ENCODE measurements at regions not wholly inside any gene's neighbourhood (a gene's known extent, or its start where the extent isn't known, plus 50 kb on each side); places are given as distances from the start of the nearest gene placed in this dataset.

DNA sequence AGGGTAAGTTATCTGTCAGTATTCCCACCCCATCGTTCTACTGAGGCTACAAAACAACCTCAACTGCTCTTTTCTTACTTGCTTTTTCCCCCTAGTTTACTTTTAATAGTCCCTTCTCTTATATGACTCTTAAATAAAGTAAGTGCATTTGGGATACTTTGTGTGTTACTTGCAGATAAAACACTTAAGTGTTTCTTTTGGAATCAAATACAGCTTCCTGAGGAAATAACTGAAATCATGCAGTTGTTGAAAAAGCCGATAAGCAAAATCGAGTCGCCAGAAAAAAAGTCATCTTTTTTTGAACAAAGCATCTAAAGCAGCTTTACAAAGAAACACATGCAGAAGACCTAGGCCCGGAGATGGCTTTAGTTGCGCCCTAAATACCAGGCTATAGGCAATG lies 53.5 kb upstream of the EPB41L4A start:
- Histone ChIP-seq H2AFZ (ENCODE audit: low read depth, low read length) (no peak overlapping the region), H3K36me3 (replicated peaks; ENCODE audit: low read depth, low read length) (no peaks in the 10 kb centered on the region), H4K20me1 (ENCODE audit: insufficient read depth, low read length) (no peaks in the 10 kb centered on the region), H3K4me1 (ENCODE audit: low read length) (no peaks in the 10 kb centered on the region), H3K27ac (ENCODE audit: low read length) (no peak overlapping the region), H3K79me2 (ENCODE audit: low read length) (no peaks in the 10 kb centered on the region), H3K27me3 (ENCODE audit: low read depth, low read length) (no peaks in the 10 kb centered on the region), H3K4me3 (ENCODE audit: low read length) (no peak overlapping the region), H3K9me3 (ENCODE audit: insufficient read depth, low read length) (no peaks in the 10 kb centered on the region), H3K4me2 (ENCODE audit: low read length) (no peak overlapping the region), H3K9ac (ENCODE audit: low read length) (no peak overlapping the region)
- TF ChIP-seq EZH2phosphoT487 (IDR thresholded peaks at IDR 0.05; ENCODE audit: low read depth), result no peak
- TF ChIP-seq, protein P1, sequence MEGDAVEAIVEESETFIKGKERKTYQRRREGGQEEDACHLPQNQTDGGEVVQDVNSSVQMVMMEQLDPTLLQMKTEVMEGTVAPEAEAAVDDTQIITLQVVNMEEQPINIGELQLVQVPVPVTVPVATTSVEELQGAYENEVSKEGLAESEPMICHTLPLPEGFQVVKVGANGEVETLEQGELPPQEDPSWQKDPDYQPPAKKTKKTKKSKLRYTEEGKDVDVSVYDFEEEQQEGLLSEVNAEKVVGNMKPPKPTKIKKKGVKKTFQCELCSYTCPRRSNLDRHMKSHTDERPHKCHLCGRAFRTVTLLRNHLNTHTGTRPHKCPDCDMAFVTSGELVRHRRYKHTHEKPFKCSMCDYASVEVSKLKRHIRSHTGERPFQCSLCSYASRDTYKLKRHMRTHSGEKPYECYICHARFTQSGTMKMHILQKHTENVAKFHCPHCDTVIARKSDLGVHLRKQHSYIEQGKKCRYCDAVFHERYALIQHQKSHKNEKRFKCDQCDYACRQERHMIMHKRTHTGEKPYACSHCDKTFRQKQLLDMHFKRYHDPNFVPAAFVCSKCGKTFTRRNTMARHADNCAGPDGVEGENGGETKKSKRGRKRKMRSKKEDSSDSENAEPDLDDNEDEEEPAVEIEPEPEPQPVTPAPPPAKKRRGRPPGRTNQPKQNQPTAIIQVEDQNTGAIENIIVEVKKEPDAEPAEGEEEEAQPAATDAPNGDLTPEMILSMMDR (IDR thresholded peaks at IDR 0.05; ENCODE audit: low read depth, low read length), result no peak

DNA sequence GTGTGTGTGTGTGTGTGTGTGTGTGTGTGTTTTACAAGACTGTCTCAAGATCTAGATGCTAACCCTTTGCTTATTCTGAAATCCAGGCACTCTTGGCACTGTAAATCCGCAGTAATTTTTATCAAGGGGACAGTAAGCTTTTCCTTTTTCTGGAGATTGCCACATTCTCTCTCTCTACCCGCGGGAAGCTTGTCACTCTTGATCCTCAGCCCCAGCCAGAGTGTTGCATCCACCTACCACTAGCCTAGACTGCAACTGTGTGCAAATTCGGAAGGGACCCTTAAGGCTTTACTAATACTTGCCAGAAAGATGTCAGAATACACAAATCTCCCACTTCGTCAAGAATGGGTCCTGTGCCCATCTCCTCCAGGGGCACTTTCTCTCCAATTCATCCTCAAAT lies 54.9 kb upstream of the EPB41L4A start:
- Histone ChIP-seq H3K9ac (ENCODE audit: low read length) (no peak overlapping the region), H3K36me3 (replicated peaks; ENCODE audit: low read depth, low read length) (no peaks in the 10 kb centered on the region), H2AFZ (ENCODE audit: low read depth, low read length) (no peak overlapping the region), H4K20me1 (ENCODE audit: insufficient read depth, low read length) (no peaks in the 10 kb centered on the region), H3K4me2 (ENCODE audit: low read length) (no peak overlapping the region), H3K4me3 (ENCODE audit: low read length) (no peak overlapping the region), H3K9me3 (ENCODE audit: insufficient read depth, low read length) (no peaks in the 10 kb centered on the region), H3K79me2 (ENCODE audit: low read length) (no peaks in the 10 kb centered on the region), H3K27ac (ENCODE audit: low read length) (no peak overlapping the region), H3K4me1 (ENCODE audit: low read length) (no peaks in the 10 kb centered on the region), H3K27me3 (ENCODE audit: low read depth, low read length) (no peaks in the 10 kb centered on the region)
- TF ChIP-seq, protein P1 (IDR thresholded peaks at IDR 0.05; ENCODE audit: low read depth, low read length), result no peak
- TF ChIP-seq EZH2phosphoT487 (IDR thresholded peaks at IDR 0.05; ENCODE audit: low read depth), result no peak

DNA sequence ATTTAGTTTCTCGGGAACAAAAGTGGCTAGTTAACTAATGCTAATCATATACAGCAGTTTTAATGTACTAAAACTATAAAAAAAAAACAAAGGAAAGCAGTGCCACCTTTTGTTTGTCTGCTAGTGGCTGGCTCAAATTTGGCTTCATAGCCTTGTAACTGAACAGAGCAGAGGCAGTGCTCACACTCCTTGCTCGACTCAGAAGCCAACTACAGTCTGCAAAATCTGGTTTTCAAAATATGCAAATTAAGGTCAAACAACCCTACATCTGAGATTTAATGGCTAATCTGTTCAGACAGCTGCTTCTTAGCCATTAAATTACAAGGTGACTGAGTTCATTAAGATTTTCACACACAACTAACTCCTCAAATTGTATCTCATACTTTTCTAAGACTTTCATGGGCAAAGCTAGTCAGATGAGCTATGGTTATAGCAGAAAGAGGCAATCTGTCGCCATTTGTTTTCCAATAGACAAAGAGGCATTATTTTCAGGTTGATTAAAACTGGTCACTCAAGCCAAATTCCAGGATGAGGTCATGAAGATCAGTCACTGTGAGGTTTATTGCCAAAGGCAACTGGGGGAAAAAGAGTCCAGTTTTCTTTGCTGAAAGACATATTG lies 56.8 kb upstream of the EPB41L4A start:
- TF ChIP-seq, protein P1 (IDR thresholded peaks at IDR 0.05; ENCODE audit: low read depth, low read length), result no peak
- TF ChIP-seq EZH2phosphoT487 (IDR thresholded peaks at IDR 0.05; ENCODE audit: low read depth), result no peak
- H4K20me1 ChIP-seq (ENCODE audit: insufficient read depth, low read length), result no peaks in the 10 kb centered on the region
- no peaks in the 10 kb centered on the region for H3K9me3 ChIP-seq (ENCODE audit: insufficient read depth, low read length)
- H2AFZ ChIP-seq (ENCODE audit: low read depth, low read length), result no peak overlapping the region
- H3K4me2 ChIP-seq (ENCODE audit: low read length), result no peak overlapping the region
- H3K9ac ChIP-seq (ENCODE audit: low read length), result no peak overlapping the region
- H3K27ac ChIP-seq (ENCODE audit: low read length), result no peak overlapping the region
- no peaks in the 10 kb centered on the region for H3K4me1 ChIP-seq (ENCODE audit: low read length)
- H3K79me2 ChIP-seq (ENCODE audit: low read length), result no peaks in the 10 kb centered on the region
- no peaks in the 10 kb centered on the region for H3K36me3 ChIP-seq (replicated peaks; ENCODE audit: low read depth, low read length)
- H3K27me3 ChIP-seq (ENCODE audit: low read depth, low read length), result no peaks in the 10 kb centered on the region
- H3K4me3 ChIP-seq (ENCODE audit: low read length), result no peak overlapping the region

DNA sequence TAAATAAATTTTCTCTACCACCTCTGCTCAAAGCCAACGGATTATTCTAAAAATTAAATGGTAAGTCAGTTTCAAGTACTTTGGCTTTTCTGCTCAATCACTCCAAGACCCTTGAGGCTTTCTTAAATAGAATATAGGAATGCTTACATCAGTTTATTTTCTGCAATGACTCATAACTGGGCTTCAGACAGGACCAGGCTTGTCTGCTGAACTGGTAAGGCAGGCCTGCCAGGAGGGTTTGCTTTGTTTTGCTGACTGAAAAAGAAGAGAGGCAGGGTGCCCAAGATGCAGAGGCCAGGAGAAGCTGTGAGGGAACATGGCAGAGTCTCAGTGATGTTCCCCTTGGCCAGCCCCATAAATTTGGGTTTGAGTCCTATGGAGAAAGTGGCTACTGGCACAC lies 60.3 kb upstream of the EPB41L4A start:
- Histone ChIP-seq H3K36me3 (replicated peaks; ENCODE audit: low read depth, low read length) (no peaks in the 10 kb centered on the region), H3K79me2 (ENCODE audit: low read length) (no peaks in the 10 kb centered on the region)

More for the DNA sequence above, 60.3 kb upstream of the EPB41L4A start:
- Histone ChIP-seq H3K27ac (ENCODE audit: low read length) (no peak overlapping the region), H2AFZ (ENCODE audit: low read depth, low read length) (no peak overlapping the region), H3K4me2 (ENCODE audit: low read length) (no peak overlapping the region), H4K20me1 (ENCODE audit: insufficient read depth, low read length) (no peaks in the 10 kb centered on the region), H3K27me3 (ENCODE audit: low read depth, low read length) (no peaks in the 10 kb centered on the region), H3K4me3 (ENCODE audit: low read length) (no peak overlapping the region), H3K4me1 (ENCODE audit: low read length) (no peaks in the 10 kb centered on the region), H3K9me3 (ENCODE audit: insufficient read depth, low read length) (no peaks in the 10 kb centered on the region), H3K9ac (ENCODE audit: low read length) (no peak overlapping the region)
- TF ChIP-seq, protein P1 (IDR thresholded peaks at IDR 0.05; ENCODE audit: low read depth, low read length), result no peak
- no peak for TF ChIP-seq EZH2phosphoT487 (IDR thresholded peaks at IDR 0.05; ENCODE audit: low read depth)
